ENCODE measurements at regions not wholly inside any gene's neighbourhood (a gene's known extent, or its start where the extent isn't known, plus 50 kb on each side); places are given as distances from the start of the nearest gene placed in this dataset.

- TF ChIP-seq CTCF (IDR thresholded peaks at IDR 0.05; ENCODE audit: insufficient read depth, low read depth, low read length): no peak
- no peak for TF ChIP-seq EZH2 (IDR thresholded peaks at IDR 0.05; ENCODE audit: insufficient read depth, low read length)
Measured at GRCh38 chr15:93485438-93486327, 396.7 kb upstream of the RGMA start.
